ENCODE measurements at regions not wholly inside any gene's neighbourhood (a gene's known extent, or its start where the extent isn't known, plus 50 kb on each side); places are given as distances from the start of the nearest gene placed in this dataset.
"Not testable (repeated sequence)": the region's sequence is repeated elsewhere in the genome, so short reads cannot be mapped to it uniquely, and the experiment has no call there.

GRCh38 chr5:127216898-127217675 lies 73.5 kb upstream of the MEGF10 start:
- no peak for DNase-seq

GRCh38 chr5:127221936-127222335 lies 68.7 kb upstream of the MEGF10 start:
- DNase-seq = not testable (repeated sequence)

GRCh38 chr5:127222571-127223156 lies 67.9 kb upstream of the MEGF10 start:
- DNase-seq = not testable (repeated sequence)

- DNase-seq = no peak
Measured at GRCh38 chr5:127223256-127223974, 67.2 kb upstream of the MEGF10 start.

- DNase-seq = no peak
Measured at GRCh38 chr5:127227881-127228280, 62.7 kb upstream of the MEGF10 start.

- no peak for DNase-seq
Measured at GRCh38 chr5:127228540-127229184, 61.9 kb upstream of the MEGF10 start.

GRCh38 chr5:127229185-127229889 lies 61.3 kb upstream of the MEGF10 start:
- DNase-seq = peak; percentile 50

- DNase-seq = no peak
Measured at GRCh38 chr5:127231118-127231517, 59.5 kb upstream of the MEGF10 start.

- DNase-seq = no peak
Measured at GRCh38 chr5:127233590-127233989, 57.0 kb upstream of the MEGF10 start.

- no peak for DNase-seq
Measured at GRCh38 chr5:127235136-127235535, 55.5 kb upstream of the MEGF10 start.

- DNase-seq = no peak
Measured at GRCh38 chr5:127236254-127236653, 54.3 kb upstream of the MEGF10 start.

Data from CD4-positive, alpha-beta T cell treated with Interferon gamma for 1 hour (primary cell).